LNCaP clone FGC (cell line): ENCODE measurements at regions not wholly inside any gene's neighbourhood (a gene's known extent, or its start where the extent isn't known, plus 50 kb on each side); places are given as distances from the start of the nearest gene placed in this dataset.

Source experiments
- DNase-seq: peaks from one replicate; pipeline ENCODE4 v3.0.0-alpha.2; 2011; ENCODE audit warnings: low read depth
- H3K4me3 ChIP-seq: 2 replicates; pipeline ENCODE4 v1.5.1; 2011; ENCODE audit warnings: mild to moderate bottlenecking, low read depth, low read length, control low read depth
- TF ChIP-seq, protein P1 (sequence below): IDR thresholded peaks from 2 replicates; pipeline ENCODE4 v1.5.1; 2012; ENCODE audit warnings: mild to moderate bottlenecking; ENCODE audit not compliant: control insufficient read depth, insufficient read depth; ENCODE audit errors: extremely low read depth

DNA sequence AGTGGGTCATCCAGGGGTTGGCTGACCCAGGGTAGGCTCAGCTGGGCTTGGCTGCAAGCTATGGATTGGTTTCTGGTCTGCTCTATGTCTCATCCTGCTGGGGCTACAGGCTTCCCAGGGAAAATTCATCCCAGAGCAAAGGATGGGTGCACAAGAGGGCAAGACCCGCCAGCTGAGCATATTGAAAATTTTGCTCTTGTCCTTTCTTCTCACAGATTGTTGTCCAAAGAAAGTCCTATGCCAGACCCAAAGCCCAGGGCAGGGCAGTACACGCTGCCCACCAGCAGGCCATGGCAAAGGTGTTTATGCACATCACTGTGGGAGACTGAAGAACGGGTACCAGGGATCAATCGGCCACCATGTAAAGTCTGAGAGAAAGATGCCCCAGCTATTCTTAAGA, 95.3 kb upstream of the PARP11 start:
- no peak for DNase-seq
- H3K4me3 ChIP-seq = no peak overlapping the region
- TF ChIP-seq, protein P1, sequence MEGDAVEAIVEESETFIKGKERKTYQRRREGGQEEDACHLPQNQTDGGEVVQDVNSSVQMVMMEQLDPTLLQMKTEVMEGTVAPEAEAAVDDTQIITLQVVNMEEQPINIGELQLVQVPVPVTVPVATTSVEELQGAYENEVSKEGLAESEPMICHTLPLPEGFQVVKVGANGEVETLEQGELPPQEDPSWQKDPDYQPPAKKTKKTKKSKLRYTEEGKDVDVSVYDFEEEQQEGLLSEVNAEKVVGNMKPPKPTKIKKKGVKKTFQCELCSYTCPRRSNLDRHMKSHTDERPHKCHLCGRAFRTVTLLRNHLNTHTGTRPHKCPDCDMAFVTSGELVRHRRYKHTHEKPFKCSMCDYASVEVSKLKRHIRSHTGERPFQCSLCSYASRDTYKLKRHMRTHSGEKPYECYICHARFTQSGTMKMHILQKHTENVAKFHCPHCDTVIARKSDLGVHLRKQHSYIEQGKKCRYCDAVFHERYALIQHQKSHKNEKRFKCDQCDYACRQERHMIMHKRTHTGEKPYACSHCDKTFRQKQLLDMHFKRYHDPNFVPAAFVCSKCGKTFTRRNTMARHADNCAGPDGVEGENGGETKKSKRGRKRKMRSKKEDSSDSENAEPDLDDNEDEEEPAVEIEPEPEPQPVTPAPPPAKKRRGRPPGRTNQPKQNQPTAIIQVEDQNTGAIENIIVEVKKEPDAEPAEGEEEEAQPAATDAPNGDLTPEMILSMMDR = no peak

DNA sequence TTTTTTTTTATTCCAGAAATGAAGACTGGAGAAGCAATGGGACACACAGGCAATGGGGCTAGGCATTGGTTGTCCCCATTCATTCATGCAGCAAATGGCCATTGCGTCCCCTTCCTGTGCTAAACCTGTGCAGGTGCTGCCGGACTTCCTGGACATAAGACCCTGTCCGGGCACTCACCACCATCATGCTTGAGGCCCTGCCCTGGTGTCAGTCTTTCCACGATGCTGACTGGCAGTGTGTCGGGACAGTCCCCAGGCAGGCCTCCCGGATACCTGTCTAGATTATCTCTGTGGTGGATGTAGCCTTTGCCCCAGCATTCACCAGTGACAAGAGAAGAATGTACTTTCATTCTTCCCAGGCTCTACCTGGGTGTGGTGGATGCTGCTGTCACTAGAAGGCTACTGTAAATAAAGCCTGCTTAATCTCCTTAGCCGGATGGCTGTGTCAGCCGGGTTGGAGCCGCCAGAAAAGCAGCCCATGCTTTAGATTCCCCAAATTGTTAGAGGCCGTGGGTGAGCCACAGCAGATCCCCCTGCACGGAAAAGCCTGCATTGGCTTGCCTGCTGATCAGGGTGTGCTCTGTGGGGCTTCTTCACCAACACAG, 94.5 kb upstream of the PARP11 start:
- H3K4me3 ChIP-seq = no peak overlapping the region
- no peak for DNase-seq
- TF ChIP-seq, protein P1 = no peak

DNA sequence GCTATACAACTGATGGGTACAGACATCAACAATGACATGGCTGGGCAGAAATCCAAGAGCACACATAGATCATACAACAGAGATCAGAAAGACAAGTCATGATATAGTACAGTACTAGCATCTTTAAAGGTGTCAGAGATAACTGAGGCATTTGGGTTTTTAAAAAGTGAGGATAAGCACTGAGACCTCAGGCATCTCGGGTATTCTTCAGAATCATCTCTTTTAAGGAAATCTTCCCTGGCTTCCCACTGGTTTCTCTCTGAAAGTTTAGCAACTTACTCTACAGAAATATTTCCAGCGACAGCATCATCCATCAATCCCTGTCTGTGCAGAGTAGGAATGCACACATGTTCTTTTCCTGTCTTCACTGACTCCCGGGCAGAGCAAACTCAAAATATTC, 93.2 kb upstream of the PARP11 start:
- no peak overlapping the region for H3K4me3 ChIP-seq
- DNase-seq = no peak
- TF ChIP-seq, protein P1 = no peak

DNA sequence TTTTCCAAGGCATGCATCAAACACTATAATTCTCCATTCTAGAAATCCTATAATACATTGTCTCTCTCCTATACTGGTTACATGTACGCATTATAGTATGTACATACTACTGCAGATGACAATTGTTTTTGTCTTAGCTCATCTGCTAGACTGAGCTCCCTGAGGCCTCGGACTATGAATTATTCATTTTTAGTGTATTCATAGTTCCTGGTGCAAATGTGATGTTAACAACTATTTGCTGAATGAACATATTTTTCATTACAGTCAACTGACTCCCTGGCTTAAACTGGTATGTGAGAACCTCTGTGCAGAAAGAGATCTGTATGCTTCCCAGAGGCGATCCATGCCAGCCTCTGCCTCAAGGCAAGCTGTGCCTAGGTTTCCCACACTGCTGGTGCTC, 91.8 kb upstream of the PARP11 start:
- DNase-seq = no peak
- H3K4me3 ChIP-seq = no peak overlapping the region
- TF ChIP-seq, protein P1 = no peak

DNA sequence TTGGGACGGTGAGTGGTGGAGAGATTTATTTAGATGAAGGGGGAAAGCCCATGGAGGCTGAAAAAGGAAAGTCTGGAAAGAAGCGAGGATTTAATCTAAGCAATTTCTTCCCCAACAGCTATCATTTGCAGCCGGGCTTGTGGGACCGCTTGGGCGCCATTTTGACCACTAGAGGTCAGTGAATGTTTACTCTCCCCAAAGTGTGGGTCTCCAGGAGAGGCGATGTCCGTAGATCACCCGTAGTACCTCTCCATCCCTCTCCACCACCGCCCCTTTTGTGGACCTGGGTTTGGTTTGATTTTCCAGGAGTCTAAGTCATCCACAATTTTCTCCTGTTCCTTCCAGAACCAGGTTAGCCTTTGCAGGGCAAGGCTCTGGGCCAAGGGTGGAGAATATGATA, 91.2 kb upstream of the PARP11 start:
- H3K4me3 ChIP-seq = no peak overlapping the region

DNA sequence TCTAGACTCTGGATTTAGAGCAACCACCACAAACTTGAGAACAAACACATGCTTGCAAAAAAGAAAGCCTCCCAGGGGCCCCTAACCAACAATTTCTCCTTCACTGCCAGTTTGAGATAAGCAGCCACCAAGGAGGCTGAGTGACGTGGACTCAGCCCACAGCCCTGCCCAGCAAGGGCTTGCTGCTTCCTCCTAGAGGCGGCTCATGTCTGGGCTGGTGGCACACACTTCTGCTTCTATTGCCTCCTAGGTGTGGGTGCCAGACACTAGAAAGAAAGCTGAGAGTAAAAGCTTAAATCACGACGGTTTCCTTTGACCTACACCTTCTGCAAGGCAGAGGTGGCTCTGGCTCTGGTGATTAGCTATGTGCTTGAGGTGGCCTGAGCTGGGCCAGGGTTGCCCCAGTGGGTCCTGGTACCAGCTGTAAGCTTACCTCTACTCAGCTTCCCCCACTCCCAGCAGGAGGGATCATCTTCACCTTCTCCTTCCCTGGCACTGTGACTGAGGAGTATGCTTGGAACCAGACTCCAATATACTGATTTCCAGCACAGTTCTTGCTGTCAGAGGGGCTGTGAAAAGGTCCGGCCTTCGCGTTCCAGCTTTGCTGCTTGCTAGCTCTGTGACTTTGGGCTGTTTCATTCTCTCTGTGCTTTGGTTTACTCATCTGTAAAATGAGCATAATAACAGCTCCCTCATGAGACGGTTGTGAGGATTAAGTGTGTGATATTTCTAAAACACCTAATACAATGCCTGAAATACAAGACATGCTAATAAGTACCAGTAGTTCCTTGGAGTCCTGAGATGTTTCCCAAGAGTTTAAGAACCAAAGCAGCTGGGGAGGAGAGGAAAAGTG, 89.7 kb upstream of the PARP11 start:
- DNase-seq = no peak
- TF ChIP-seq, protein P1 = no peak

More for the DNA sequence above, 91.2 kb upstream of the PARP11 start:
- DNase-seq = no peak
- TF ChIP-seq, protein P1 = peak; percentile 32; the same call in 1 of the 2 replicates

More for the DNA sequence above, 89.7 kb upstream of the PARP11 start:
- no peak overlapping the region for H3K4me3 ChIP-seq
